ENCODE measurements at regions not wholly inside any gene's neighbourhood (a gene's known extent, or its start where the extent isn't known, plus 50 kb on each side); places are given as distances from the start of the nearest gene placed in this dataset.

DNA sequence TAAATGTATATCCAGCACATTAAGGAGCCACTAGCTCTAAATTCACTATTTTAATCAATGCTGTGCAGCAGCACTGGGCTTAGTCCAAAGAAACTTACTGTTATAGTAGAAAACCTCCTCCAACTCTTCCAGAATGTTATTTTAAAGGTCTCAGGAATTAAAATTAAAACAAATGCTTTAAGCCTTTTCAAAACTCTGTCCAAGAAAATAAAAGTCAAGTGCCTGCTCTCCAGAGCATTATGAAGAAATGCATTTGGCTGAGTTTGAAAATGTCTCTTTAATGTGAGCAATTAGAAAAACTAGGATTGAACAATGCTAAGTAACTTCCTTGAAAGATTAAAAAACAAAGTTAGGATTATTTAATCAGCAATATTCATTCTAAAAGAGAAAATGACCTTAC, 322.4 kb upstream of the DCN start:
- Histone ChIP-seq H3K36me3 (no peaks in the 10 kb centered on the region), H3K4me3 (no peak overlapping the region), H3K9me3 (no peaks in the 10 kb centered on the region), H3K4me1 (peaks cover 0 to 8% (median 0%) of the 10 kb centered on the region in 3 donors), H3K27me3 (no peaks in the 10 kb centered on the region), H3K27ac (no peak overlapping the region)
- TF ChIP-seq EP300 (IDR thresholded peaks at IDR 0.05) = no peak
- ATAC-seq = no peak

DNA sequence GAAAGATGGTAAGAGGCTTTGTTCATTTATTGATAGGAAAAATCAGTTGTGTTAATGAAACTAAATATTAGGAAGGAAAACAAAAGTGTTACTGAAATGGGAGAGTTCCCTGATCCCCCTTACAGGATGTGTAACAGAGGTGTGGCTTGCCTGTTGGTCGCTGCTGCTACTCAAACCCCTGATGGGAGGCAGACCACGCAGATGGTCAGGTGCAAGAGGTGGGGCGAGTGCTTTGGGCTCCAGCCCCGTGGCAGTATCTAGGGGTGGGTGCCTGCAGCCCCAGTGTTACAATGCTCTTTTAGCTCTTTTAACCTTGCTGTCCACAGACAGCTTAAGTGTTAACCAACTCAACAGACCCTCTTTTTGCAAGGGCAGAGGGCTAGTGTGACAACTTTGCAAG, 319.6 kb upstream of the DCN start:
- no peak overlapping the region for H3K4me3 ChIP-seq
- no peaks in the 10 kb centered on the region for H3K9me3 ChIP-seq
- 83 to 91% methylated on average over 4 of the region's 4 CpGs for WGBS, 2 donors (ENCODE audit: low coverage in 1 of 2)
- H3K36me3 ChIP-seq = no peaks in the 10 kb centered on the region
- H3K27ac ChIP-seq = no peak overlapping the region
- no peaks in the 10 kb centered on the region for H3K27me3 ChIP-seq
- no peak for ATAC-seq
- TF ChIP-seq EP300 (IDR thresholded peaks at IDR 0.05) = no peak
- no peak for TF ChIP-seq POLR2AphosphoS5 (IDR thresholded peaks at IDR 0.05)
- no peak for TF ChIP-seq POLR2A (IDR thresholded peaks at IDR 0.05)
- TF ChIP-seq, protein P1, sequence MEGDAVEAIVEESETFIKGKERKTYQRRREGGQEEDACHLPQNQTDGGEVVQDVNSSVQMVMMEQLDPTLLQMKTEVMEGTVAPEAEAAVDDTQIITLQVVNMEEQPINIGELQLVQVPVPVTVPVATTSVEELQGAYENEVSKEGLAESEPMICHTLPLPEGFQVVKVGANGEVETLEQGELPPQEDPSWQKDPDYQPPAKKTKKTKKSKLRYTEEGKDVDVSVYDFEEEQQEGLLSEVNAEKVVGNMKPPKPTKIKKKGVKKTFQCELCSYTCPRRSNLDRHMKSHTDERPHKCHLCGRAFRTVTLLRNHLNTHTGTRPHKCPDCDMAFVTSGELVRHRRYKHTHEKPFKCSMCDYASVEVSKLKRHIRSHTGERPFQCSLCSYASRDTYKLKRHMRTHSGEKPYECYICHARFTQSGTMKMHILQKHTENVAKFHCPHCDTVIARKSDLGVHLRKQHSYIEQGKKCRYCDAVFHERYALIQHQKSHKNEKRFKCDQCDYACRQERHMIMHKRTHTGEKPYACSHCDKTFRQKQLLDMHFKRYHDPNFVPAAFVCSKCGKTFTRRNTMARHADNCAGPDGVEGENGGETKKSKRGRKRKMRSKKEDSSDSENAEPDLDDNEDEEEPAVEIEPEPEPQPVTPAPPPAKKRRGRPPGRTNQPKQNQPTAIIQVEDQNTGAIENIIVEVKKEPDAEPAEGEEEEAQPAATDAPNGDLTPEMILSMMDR (IDR thresholded peaks at IDR 0.05) = no peak
- peaks cover 0 to 8% (median 0%) of the 10 kb centered on the region in 3 donors for H3K4me1 ChIP-seq

DNA sequence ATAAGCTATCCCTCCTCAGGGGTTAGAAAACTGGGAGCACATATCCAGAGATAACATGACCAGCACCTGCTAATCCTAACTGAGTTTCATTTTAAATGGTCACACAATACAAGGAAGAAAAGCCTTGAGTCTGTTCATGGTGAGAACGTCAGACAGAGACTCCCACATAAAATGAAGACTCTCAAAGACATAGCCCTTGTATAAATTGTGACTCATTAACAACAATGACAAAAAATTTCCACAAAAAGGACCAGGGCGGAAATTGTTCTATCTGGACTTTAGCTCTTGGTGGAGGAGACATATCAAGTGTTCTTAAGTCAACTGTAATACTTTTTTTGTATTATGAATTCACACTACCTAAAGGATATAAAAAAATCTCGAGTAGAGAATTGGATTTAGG, 313.7 kb upstream of the DCN start:
- 82 to 91% methylated on average over 3 of the region's 3 CpGs for WGBS, 2 donors (ENCODE audit: low coverage in 1 of 2)
- no peaks in the 10 kb centered on the region for H3K36me3 ChIP-seq
- no peak overlapping the region for H3K4me3 ChIP-seq
- no peaks in the 10 kb centered on the region for H3K4me1 ChIP-seq
- no peak for ATAC-seq
- H3K27me3 ChIP-seq = no peaks in the 10 kb centered on the region
- no peak overlapping the region for H3K27ac ChIP-seq
- no peaks in the 10 kb centered on the region for H3K9me3 ChIP-seq
- no peak for TF ChIP-seq POLR2AphosphoS5 (IDR thresholded peaks at IDR 0.05)
- no peak for TF ChIP-seq EP300 (IDR thresholded peaks at IDR 0.05)
- no peak for TF ChIP-seq POLR2A (IDR thresholded peaks at IDR 0.05)
- TF ChIP-seq, protein P1 (IDR thresholded peaks at IDR 0.05) = no peak

DNA sequence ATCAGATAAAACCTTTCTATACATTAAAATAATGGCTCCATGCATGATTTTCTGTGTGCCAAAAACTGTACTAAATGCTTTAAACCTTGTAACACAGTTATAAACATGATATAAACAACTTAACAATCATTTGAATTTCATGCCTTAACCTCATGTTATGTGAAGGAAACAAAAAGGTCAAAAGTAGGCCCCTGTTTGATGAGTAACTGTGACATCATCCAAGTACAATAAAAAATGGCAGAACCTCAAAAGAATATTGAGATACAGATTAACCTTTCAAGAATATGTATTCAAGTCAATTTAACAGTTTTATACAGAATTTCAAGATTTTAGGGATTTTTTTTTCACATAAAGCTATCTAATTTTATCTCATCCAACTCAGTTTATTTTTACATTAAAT, 310.7 kb upstream of the DCN start:
- no peaks in the 10 kb centered on the region for H3K9me3 ChIP-seq
- H3K36me3 ChIP-seq = no peaks in the 10 kb centered on the region
- H3K4me1 ChIP-seq = no peaks in the 10 kb centered on the region
- H3K27ac ChIP-seq = no peak overlapping the region
- ATAC-seq = no peak
- TF ChIP-seq, protein P1 (IDR thresholded peaks at IDR 0.05) = no peak
- TF ChIP-seq EP300 (IDR thresholded peaks at IDR 0.05) (no peak), POLR2AphosphoS5 (IDR thresholded peaks at IDR 0.05) (no peak), POLR2A (IDR thresholded peaks at IDR 0.05) (no peak)
- no peaks in the 10 kb centered on the region for H3K27me3 ChIP-seq
- no peak overlapping the region for H3K4me3 ChIP-seq

DNA sequence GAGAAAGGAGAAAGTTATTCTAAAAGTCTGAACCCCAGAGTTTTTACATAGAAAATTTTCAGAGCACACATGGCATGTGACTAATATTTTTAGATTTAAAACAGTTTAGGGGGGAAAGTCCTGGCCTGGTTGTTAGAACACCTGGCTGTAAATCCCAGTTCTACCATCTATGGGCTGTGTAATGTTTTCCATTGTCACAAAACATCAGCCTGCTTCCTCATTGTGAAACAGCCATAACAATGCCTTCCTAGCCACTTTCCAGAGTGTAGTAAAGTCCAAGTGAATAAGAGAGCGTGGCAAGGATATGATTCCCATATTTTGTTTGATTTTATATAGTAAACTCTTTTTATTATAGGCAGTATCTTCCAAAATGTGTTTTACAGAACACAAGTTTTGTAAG, 310.0 kb upstream of the DCN start:
- Histone ChIP-seq H3K9me3 (no peaks in the 10 kb centered on the region), H3K4me1 (no peaks in the 10 kb centered on the region), H3K27me3 (no peaks in the 10 kb centered on the region), H3K27ac (no peak overlapping the region), H3K36me3 (no peaks in the 10 kb centered on the region), H3K4me3 (no peak overlapping the region)
- 83 to 100% methylated on average over 1 of the region's 1 CpG for WGBS, 2 donors (ENCODE audit: low coverage in 1 of 2)
- no peak for TF ChIP-seq POLR2A (IDR thresholded peaks at IDR 0.05)
- TF ChIP-seq EP300 (IDR thresholded peaks at IDR 0.05) = no peak
- ATAC-seq = no peak

DNA sequence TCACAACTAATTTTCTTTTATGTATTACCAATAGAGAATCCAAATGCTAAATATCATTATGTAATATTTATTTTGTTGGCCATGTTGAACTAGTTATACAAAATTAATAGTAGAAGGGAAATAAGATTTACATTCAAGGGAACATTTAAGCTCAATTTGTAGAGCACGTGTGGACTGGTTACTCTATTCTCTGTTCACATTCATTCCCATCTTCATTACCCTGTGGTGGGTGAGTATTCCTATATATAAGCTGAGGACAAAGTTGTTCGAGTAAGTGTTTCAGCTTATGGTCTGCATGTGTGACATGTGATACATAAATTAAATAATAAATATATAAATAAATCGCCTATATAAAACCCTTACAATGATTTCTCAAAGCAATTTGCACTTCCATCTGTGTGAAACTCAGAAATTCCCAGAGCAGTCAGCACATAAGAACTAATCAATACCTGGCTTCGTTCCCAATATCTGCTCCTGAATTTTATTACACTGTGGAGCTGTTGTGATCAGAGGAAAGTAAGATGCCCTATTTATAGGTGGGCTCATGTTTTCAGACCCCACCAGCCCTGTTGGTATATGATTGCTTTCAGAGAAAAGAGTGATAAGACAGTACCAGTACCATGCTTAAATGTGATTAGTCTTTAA, 308.2 kb upstream of the DCN start:
- 74 to 85% methylated on average over 3 to 4 of the region's 4 CpGs for WGBS, 2 donors (ENCODE audit: low coverage in 1 of 2)
- TF ChIP-seq EP300 (IDR thresholded peaks at IDR 0.05) (no peak), POLR2A (IDR thresholded peaks at IDR 0.05) (no peak), POLR2AphosphoS5 (IDR thresholded peaks at IDR 0.05) (no peak)
- no peak for ATAC-seq

More for the DNA sequence above, 308.2 kb upstream of the DCN start:
- Histone ChIP-seq H3K36me3 (no peaks in the 10 kb centered on the region), H3K4me1 (no peaks in the 10 kb centered on the region), H3K27me3 (no peaks in the 10 kb centered on the region), H3K27ac (no peak overlapping the region), H3K9me3 (no peaks in the 10 kb centered on the region), H3K4me3 (no peak overlapping the region)
